B cell (primary cell): ENCODE measurements at regions not wholly inside any gene's neighbourhood (a gene's known extent, or its start where the extent isn't known, plus 50 kb on each side); places are given as distances from the start of the nearest gene placed in this dataset.
A peak's percentile ranks its signal among the peaks of the same experiment; 100 is the strongest.

ENCODE experiments used
- ATAC-seq: fragments of 200-7000 bp; cut with Tn5 transposase; one replicate; pipeline ENCODE4 v1.10.0; 2021; ENCODE audit warnings: low read depth, mild to moderate bottlenecking, moderate number of reproducible peaks, moderate library complexity
- CTCF ChIA-PET: fragments of 350-600 bp; sonication (Branson Sonifier 250); formaldehyde crosslinking; loops from one replicate; lab custom pipeline; 2021; ENCODE audit warnings: antibody characterized with exemption, inconsistent platforms; lab: Charles Lee
- POLR2A ChIA-PET: fragments of 350-600 bp; sonication (Branson Sonifier 250); formaldehyde crosslinking; loops from one replicate; lab custom pipeline; 2021; ENCODE audit warnings: antibody characterized with exemption; lab: Charles Lee
- DNase-seq: peaks from one replicate; pipeline ENCODE4 v3.0.0; 2013
- H2AFZ ChIP-seq: 2 replicates; pipeline ENCODE4 v1.6.1; 2012; ENCODE audit warnings: mild to moderate bottlenecking, low read depth, low read length; ENCODE audit not compliant: insufficient read depth, poor library complexity, severe bottlenecking
- H3K27ac ChIP-seq, 2 donors: 1 replicate in 1 of 2; 2 replicates in 1 of 2; pipeline ENCODE4 v1.5.1; 2012 to 2013; ENCODE audit warnings: low read length in 2 of 2, mild to moderate bottlenecking in 2 of 2, moderate library complexity in 1 of 2
- H3K27me3 ChIP-seq, 4 experiments: fragments of 200-600 bp in 1 of 4; sonication (generic) in 1 of 4; replicated peaks in 1 of 4; 1 replicate in 2 of 4; 2 replicates in 2 of 4; pipeline versions ENCODE4 v1.6.1 to v1.7.0; 2013 to 2016; ENCODE audit warnings: low read length in 3 of 4, mild to moderate bottlenecking in 2 of 4, mixed read lengths in 1 of 4, moderate library complexity in 1 of 4; ENCODE audit not compliant: insufficient read depth in 4 of 4, control insufficient read depth in 3 of 4; ENCODE audit errors: control extremely low read depth in 1 of 4
- H3K36me3 ChIP-seq, 2 experiments: replicated peaks in 1 of 2; 1 replicate in 1 of 2; 2 replicates in 1 of 2; pipeline versions ENCODE4 v1.6.1 to v1.7.1; 2013; ENCODE audit warnings: low read length in 1 of 2; ENCODE audit not compliant: insufficient read depth in 2 of 2, control insufficient read depth in 1 of 2; ENCODE audit errors: control extremely low read depth in 1 of 2, extremely low read depth in 1 of 2
- H3K4me1 ChIP-seq, 2 donors: fragments of 200-600 bp in 1 of 2; sonication (generic) in 1 of 2; 1 replicate in 1 of 2; 2 replicates in 1 of 2; pipeline versions ENCODE4 v1.5.1 to v1.6.1; 2013 to 2017; ENCODE audit warnings: low read length in 2 of 2; ENCODE audit not compliant: control insufficient read depth in 2 of 2, insufficient read depth in 2 of 2
- H3K4me2 ChIP-seq: replicated peaks from 2 replicates; pipeline ENCODE3; 2012; ENCODE audit warnings: mild to moderate bottlenecking, low read depth, low read length; ENCODE audit not compliant: poor library complexity, severe bottlenecking
- H3K4me3 ChIP-seq, 5 experiments: fragments of 200-600 bp in 1 of 5; sonication (generic) in 1 of 5; 1 replicate in 3 of 5; 2 replicates in 2 of 5; pipeline versions ENCODE4 v1.5.1 to v1.7.0; 2011 to 2016; ENCODE audit warnings: low read length in 4 of 5, mild to moderate bottlenecking in 4 of 5, low read depth in 2 of 5, control low read depth in 1 of 5, moderate library complexity in 1 of 5; ENCODE audit not compliant: insufficient read depth in 1 of 5; ENCODE audit errors: control extremely low read depth in 1 of 5, extremely low read depth in 1 of 5
- H3K79me2 ChIP-seq: fragments of 200-600 bp; sonication (generic); one replicate; pipeline ENCODE4 v1.6.0; 2016; ENCODE audit warnings: low read length; ENCODE audit not compliant: control insufficient read depth, insufficient read depth
- H3K9ac ChIP-seq: fragments of 200-600 bp; sonication (generic); 2 replicates; pipeline ENCODE4 v1.6.1; 2017; ENCODE audit warnings: mild to moderate bottlenecking, low read length, moderate library complexity
- H3K9me3 ChIP-seq, 3 donors: one replicate each; pipeline versions ENCODE4 v1.6.1 to v1.7.1; 2013; ENCODE audit warnings: low read length in 2 of 3; ENCODE audit not compliant: control insufficient read depth in 2 of 3, insufficient read depth in 1 of 3; ENCODE audit errors: control extremely low read depth in 1 of 3
- H4K20me1 ChIP-seq: 2 replicates; pipeline ENCODE4 v1.6.0; 2012; ENCODE audit warnings: mild to moderate bottlenecking, low read length; ENCODE audit not compliant: insufficient read depth, control insufficient read depth, poor library complexity, severe bottlenecking
- H3K27ac Mint-ChIP-seq: one replicate; pipeline ENCODE4 v1.8.0; 2021; ENCODE audit warnings: mixed read lengths
- H3K27me3 Mint-ChIP-seq: one replicate; pipeline ENCODE4 v1.8.0; 2021; ENCODE audit warnings: mixed read lengths
- H3K4me1 Mint-ChIP-seq: one replicate; pipeline ENCODE4 v1.8.0; 2021; ENCODE audit warnings: mixed read lengths
- H3K4me3 Mint-ChIP-seq: one replicate; pipeline ENCODE4 v1.8.0; 2021; ENCODE audit warnings: mixed read lengths
- H3K9me3 Mint-ChIP-seq: one replicate; pipeline ENCODE4 v1.8.0; 2022; ENCODE audit warnings: mixed read lengths; ENCODE audit not compliant: insufficient read depth
- CTCF ChIP-seq: fragments of 200-600 bp; IDR thresholded peaks from one replicate; pipeline ENCODE4 v1.8.0; 2022; ENCODE audit warnings: antibody characterized with exemption, mild to moderate bottlenecking
- EZH2 ChIP-seq: IDR thresholded peaks from 2 replicates; pipeline ENCODE4 v1.6.1; 2012; ENCODE audit warnings: borderline replicate concordance, low read depth, mild to moderate bottlenecking, moderate library complexity, low read length; ENCODE audit not compliant: insufficient read depth, poor library complexity, severe bottlenecking
- WGBS: methylation state at CpG from one replicate; pipeline ENCODE4 v1.1.5; 2013; ENCODE audit warnings: missing lambda C conversion rate; ENCODE audit not compliant: insufficient coverage; 5-methylcytosine and 5-hydroxymethylcytosine counted together
- intact Hi-C: fragments of 100-400 bp; cut with micrococcal nuclease; formaldehyde crosslinking; loops from one replicate; pipeline ENCODE4 v1.10.0; 2022

DNA sequence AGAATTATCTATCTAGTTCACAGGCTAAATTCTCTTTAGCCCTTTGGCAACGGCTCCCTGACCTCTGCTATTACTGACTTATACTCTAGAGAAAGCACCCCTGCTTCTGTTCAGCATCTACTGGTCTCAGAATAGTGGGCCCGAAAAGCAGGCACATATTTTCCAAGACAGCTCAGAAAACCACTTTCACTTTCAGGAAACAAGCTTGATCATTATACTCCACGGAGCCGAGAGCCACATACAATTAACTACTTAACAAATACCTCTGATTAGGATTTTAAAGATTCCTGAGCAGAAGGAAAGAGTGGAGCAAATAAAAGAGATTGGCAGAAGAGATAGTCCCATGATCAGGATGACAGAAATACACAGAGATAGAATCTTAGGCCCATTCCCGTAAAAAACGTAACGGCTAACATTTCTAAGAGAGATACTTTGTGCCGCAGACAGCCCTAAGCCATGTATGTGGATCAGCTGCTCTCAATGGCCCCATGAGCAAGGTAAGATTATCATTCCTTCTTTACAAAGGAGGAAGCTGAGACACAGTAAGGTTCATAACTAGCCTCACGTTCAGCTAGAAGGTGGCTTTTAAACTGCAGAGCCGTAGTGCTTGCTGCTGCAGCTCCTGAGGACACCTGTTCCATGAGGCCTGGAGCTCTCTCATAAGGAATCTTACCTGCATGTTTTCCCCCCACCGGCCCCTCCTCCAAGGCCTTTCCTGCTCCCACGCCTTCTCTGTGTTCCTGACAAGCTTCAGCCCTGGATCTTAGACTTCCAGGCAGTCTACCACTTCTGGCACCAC, 227.2 kb downstream of the FOXO1 start:
- Histone ChIP-seq H3K4me1 (peaks cover 70 to 72% of the 10 kb centered on the region in 2 donors), H3K4me3 (peak overlapping the region in 4 of 5 experiments; percentile 6 to 37 (median 8)), H3K27me3 (no peaks in the 10 kb centered on the region), H3K4me2 (peak overlapping the region; percentile 61), H4K20me1 (no peaks in the 10 kb centered on the region), H3K9ac (peak overlapping the region; percentile 38), H3K36me3 (no peaks in the 10 kb centered on the region), H3K79me2 (peaks cover 5% of the 10 kb centered on the region), H3K27ac (peak overlapping the region; percentile 68 to 80), H2AFZ (peak overlapping the region; percentile 53), H3K9me3 (peaks cover 0 to 4% (median 0%) of the 10 kb centered on the region in 3 donors)
- 65% methylated on average over 8 of the region's 12 CpGs for WGBS
- peaks cover 79% of the 10 kb centered on the region for H3K4me1 Mint-ChIP-seq
- ATAC-seq (peak; percentile 72), DNase-seq (peak; percentile 64)
- H3K9me3 Mint-ChIP-seq: no peaks in the 10 kb centered on the region
- no peak for TF ChIP-seq EZH2
- no peak for TF ChIP-seq CTCF
- H3K4me3 Mint-ChIP-seq: peak overlapping the region; percentile 36
- CTCF ChIA-PET: interaction anchor here (0.9 to 2.6 kb wide), 6 partner anchors 9 to 370 kb away, joined by 3 to 8 read pairs (median 4); no protein-coding TSS in a partner anchor
- peak overlapping the region; percentile 71 for H3K27ac Mint-ChIP-seq
- no peaks in the 10 kb centered on the region for H3K27me3 Mint-ChIP-seq
- intact Hi-C loops: no loop called here
- POLR2A ChIA-PET: interaction anchor here (0.6 to 1.1 kb wide), 3 partner anchors 47 to 622 kb away, joined by 3 to 5 read pairs (median 3); no protein-coding TSS in a partner anchor

DNA sequence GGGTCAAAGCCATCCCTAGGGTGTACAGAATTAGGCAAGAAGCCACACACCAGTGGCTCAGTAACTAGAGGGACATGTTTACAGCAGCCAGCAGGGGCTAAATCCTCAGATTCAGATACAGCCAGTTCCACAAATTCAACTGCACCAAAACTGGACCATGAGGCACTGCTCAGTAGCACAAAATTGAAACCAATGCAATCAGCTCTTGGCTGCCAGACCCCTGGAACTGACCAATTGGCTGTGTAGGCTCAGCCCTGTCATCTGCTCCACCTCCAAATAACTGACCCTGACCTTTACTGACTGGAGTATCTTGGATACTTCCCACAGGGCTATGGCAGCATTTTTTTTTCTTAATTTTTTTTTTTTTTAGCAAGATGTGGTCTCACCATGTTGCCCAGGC, 226.5 kb downstream of the FOXO1 start:
- Mint-ChIP-seq H3K4me1 (peaks cover 77% of the 10 kb centered on the region), H3K27me3 (no peaks in the 10 kb centered on the region), H3K4me3 (peak overlapping the region; percentile 36), H3K9me3 (no peaks in the 10 kb centered on the region), H3K27ac (peak overlapping the region; percentile 71)
- peak overlapping the region; percentile 68 to 80 for H3K27ac ChIP-seq
- intact Hi-C loops: no loop called here
- peak overlapping the region; percentile 53 for H2AFZ ChIP-seq
- ChIA-PET CTCF (interaction anchor here (0.9 to 2.6 kb wide), 6 partner anchors 8 to 370 kb away, joined by 3 to 8 read pairs (median 4); no protein-coding TSS in a partner anchor), POLR2A (interaction anchor here (1.1 kb wide), 1 partner anchor 225 kb away, joined by 5 read pairs; no protein-coding TSS in a partner anchor)
- no peak overlapping the region for H3K9ac ChIP-seq
- peaks cover 69 to 71% of the 10 kb centered on the region in 2 donors for H3K4me1 ChIP-seq
- H3K27me3 ChIP-seq: no peaks in the 10 kb centered on the region
- H3K4me3 ChIP-seq: no peak overlapping the region
- H3K9me3 ChIP-seq: peaks cover 0 to 4% (median 0%) of the 10 kb centered on the region in 3 donors
- no peaks in the 10 kb centered on the region for H3K36me3 ChIP-seq
- H4K20me1 ChIP-seq: no peaks in the 10 kb centered on the region
- peak overlapping the region; percentile 61 for H3K4me2 ChIP-seq
- H3K79me2 ChIP-seq: peaks cover 5% of the 10 kb centered on the region
- no peak for DNase-seq
- TF ChIP-seq EZH2: no peak
- no peak for TF ChIP-seq CTCF
- peak; percentile 22 for ATAC-seq
